Caco-2 (cell line): ENCODE measurements at regions not wholly inside any gene's neighbourhood (a gene's known extent, or its start where the extent isn't known, plus 50 kb on each side); places are given as distances from the start of the nearest gene placed in this dataset.

ENCODE experiments used
- BruUV-seq: library from RNA; stranded (reverse); fragments of 400-500 nt; replicated peaks from 2 replicates; lab custom pipeline; 2021; lab: Mats Ljungman, UMichigan
- CTCF ChIA-PET: fragments of 300-600 bp; sonication (Branson Sonifier 250); formaldehyde crosslinking; loops from one replicate; lab custom pipeline; 2022; ENCODE audit warnings: antibody characterized with exemption; lab: Charles Lee
- POLR2A ChIA-PET: fragments of 300-600 bp; sonication (Branson Sonifier 250); formaldehyde crosslinking; loops from one replicate; lab custom pipeline; 2022; ENCODE audit warnings: antibody characterized with exemption; lab: Charles Lee
- DNase-seq, 2 experiments: peaks; one replicate each; pipeline versions ENCODE4 v3.0.0 to v3.0.0-alpha.2; 2020 to 2022
- H3K27me3 ChIP-seq: replicated peaks from 2 replicates; pipeline ENCODE4 v1.6.0; 2011; ENCODE audit warnings: low read length; ENCODE audit not compliant: control insufficient read depth, insufficient read depth
- H3K36me3 ChIP-seq: 2 replicates; pipeline ENCODE4 v1.5.1; 2011; ENCODE audit warnings: low read length; ENCODE audit not compliant: control insufficient read depth, insufficient read depth
- H3K4me1 ChIP-seq: fragments of 250-450 bp; sonication (Bioruptor Pico); 2 replicates; pipeline ENCODE4 v1.5.1; 2020; ENCODE audit warnings: mild to moderate bottlenecking
- H3K4me3 ChIP-seq: 2 replicates; pipeline ENCODE4 v1.5.1; 2011; ENCODE audit warnings: low read depth, mild to moderate bottlenecking, control low read depth, low read length
- H3K9me3 ChIP-seq: fragments of 250-450 bp; sonication (Bioruptor Pico); 2 replicates; pipeline ENCODE4 v1.5.1; 2020; ENCODE audit warnings: mild to moderate bottlenecking, moderate library complexity
- H3K27ac Mint-ChIP-seq: one replicate; pipeline ENCODE4 v1.8.0; 2022; ENCODE audit warnings: mixed read lengths; ENCODE audit not compliant: unreplicated experiment
- H3K27me3 Mint-ChIP-seq: one replicate; pipeline ENCODE4 v1.8.0; 2022; ENCODE audit warnings: mixed read lengths; ENCODE audit not compliant: insufficient read depth, unreplicated experiment
- H3K36me3 Mint-ChIP-seq: one replicate; pipeline ENCODE4 v1.8.0; 2022; ENCODE audit warnings: mild to moderate bottlenecking, mixed read lengths; ENCODE audit not compliant: insufficient read depth, unreplicated experiment
- H3K4me1 Mint-ChIP-seq: one replicate; pipeline ENCODE4 v1.8.0; 2022; ENCODE audit warnings: low read depth, mixed read lengths; ENCODE audit not compliant: unreplicated experiment
- H3K4me3 Mint-ChIP-seq: one replicate; pipeline ENCODE4 v1.8.0; 2022; ENCODE audit warnings: mild to moderate bottlenecking, moderate library complexity, mixed read lengths; ENCODE audit not compliant: unreplicated experiment
- H3K9me3 Mint-ChIP-seq: one replicate; pipeline ENCODE4 v1.8.0; 2022; ENCODE audit warnings: mixed read lengths; ENCODE audit not compliant: unreplicated experiment
- CTCF ChIP-seq, 2 experiments: fragments of 200-600 bp in 1 of 2; IDR thresholded peaks; 1 replicate in 1 of 2; 2 replicates in 1 of 2; pipeline versions ENCODE4 v1.5.1 to v1.8.0; 2011 to 2022; ENCODE audit warnings: antibody characterized with exemption in 1 of 2, control low read depth in 1 of 2, inconsistent platforms in 1 of 2, low read depth in 1 of 2, low read length in 1 of 2, mild to moderate bottlenecking in 1 of 2, moderate library complexity in 1 of 2; ENCODE audit not compliant: insufficient read depth in 1 of 2, severe bottlenecking in 1 of 2, unreplicated experiment in 1 of 2
- intact Hi-C: fragments of 100-400 bp; cut with micrococcal nuclease; formaldehyde crosslinking; loops from one replicate; pipeline ENCODE4 v1.10.0; 2022; ENCODE audit not compliant: unreplicated experiment

GRCh38 chr17:14015271-14015670 lies 54.0 kb upstream of the COX10 start:
- Mint-ChIP-seq H3K36me3 (no peaks in the 10 kb centered on the region), H3K27ac (no peak overlapping the region), H3K4me3 (no peak overlapping the region), H3K4me1 (no peaks in the 10 kb centered on the region), H3K27me3 (no peaks in the 10 kb centered on the region), H3K9me3 (no peaks in the 10 kb centered on the region)
- intact Hi-C loops = no loop called here
- BruUV-seq = no TSS peak
- Histone ChIP-seq H3K36me3 (no peaks in the 10 kb centered on the region), H3K4me1 (no peaks in the 10 kb centered on the region), H3K9me3 (no peaks in the 10 kb centered on the region), H3K27me3 (no peaks in the 10 kb centered on the region), H3K4me3 (no peak overlapping the region)
- TF ChIP-seq CTCF (IDR thresholded peaks at IDR 0.05; ENCODE audit: insufficient read depth in 1 of 2, low read depth in 1 of 2, low read length in 1 of 2, severe bottlenecking in 1 of 2, unreplicated experiment in 1 of 2) = no peak
- ChIA-PET CTCF (no interaction called here), POLR2A (no interaction called here)
- DNase-seq = no peak

GRCh38 chr17:14016858-14017257 lies 52.4 kb upstream of the COX10 start:
- BruUV-seq = no TSS peak
- intact Hi-C loops = no loop called here
- no peak for TF ChIP-seq CTCF (IDR thresholded peaks at IDR 0.05; ENCODE audit: insufficient read depth in 1 of 2, low read depth in 1 of 2, low read length in 1 of 2, severe bottlenecking in 1 of 2, unreplicated experiment in 1 of 2)

GRCh38 chr17:14019186-14019956 lies 49.9 kb upstream of the COX10 start:
- Mint-ChIP-seq H3K9me3 (no peaks in the 10 kb centered on the region), H3K4me3 (no peak overlapping the region), H3K4me1 (no peaks in the 10 kb centered on the region), H3K27ac (no peak overlapping the region), H3K27me3 (no peaks in the 10 kb centered on the region), H3K36me3 (no peaks in the 10 kb centered on the region)
- intact Hi-C loops = no loop called here
- Histone ChIP-seq H3K4me3 (no peak overlapping the region), H3K27me3 (no peaks in the 10 kb centered on the region), H3K9me3 (no peaks in the 10 kb centered on the region), H3K36me3 (no peaks in the 10 kb centered on the region), H3K4me1 (no peaks in the 10 kb centered on the region)
- no peak for DNase-seq
- TF ChIP-seq CTCF (IDR thresholded peaks at IDR 0.05; ENCODE audit: insufficient read depth in 1 of 2, low read depth in 1 of 2, low read length in 1 of 2, severe bottlenecking in 1 of 2, unreplicated experiment in 1 of 2) = no peak
- no TSS peak for BruUV-seq
- POLR2A ChIA-PET = no interaction called here
- CTCF ChIA-PET = no interaction called here

More at GRCh38 chr17:14016858-14017257, 52.4 kb upstream of the COX10 start:
- no peak overlapping the region for H3K27ac Mint-ChIP-seq
- no peaks in the 10 kb centered on the region for H3K9me3 Mint-ChIP-seq
- no peak overlapping the region for H3K4me3 ChIP-seq
- H3K36me3 Mint-ChIP-seq = no peaks in the 10 kb centered on the region
- CTCF ChIA-PET = no interaction called here
- POLR2A ChIA-PET = no interaction called here
- no peak for DNase-seq
- H3K27me3 ChIP-seq = no peaks in the 10 kb centered on the region
- no peak overlapping the region for H3K4me3 Mint-ChIP-seq
- H3K4me1 ChIP-seq = no peaks in the 10 kb centered on the region
- H3K27me3 Mint-ChIP-seq = no peaks in the 10 kb centered on the region
- H3K9me3 ChIP-seq = no peaks in the 10 kb centered on the region
- H3K36me3 ChIP-seq = no peaks in the 10 kb centered on the region
- H3K4me1 Mint-ChIP-seq = no peaks in the 10 kb centered on the region
